Kidney (tissue), 13 donors: ENCODE measurements at regions not wholly inside any gene's neighbourhood (a gene's known extent, or its start where the extent isn't known, plus 50 kb on each side); places are given as distances from the start of the nearest gene placed in this dataset.

Source experiments
- DNase-seq, 5 donors: peaks; one replicate each; pipeline ENCODE4 v3.0.0-alpha.2; 2013 to 2020
- FAIRE-seq: peaks from 2 replicates; lab custom pipeline; 2012; peaks lifted over from hg19 to GRCh38; lab: Jason Lieb, UNC
- H3K27ac ChIP-seq, 2 donors: one replicate each; pipeline ENCODE4 v1.7.0; 2013; ENCODE audit warnings: low read depth in 2 of 2, low read length in 2 of 2, inconsistent platforms in 1 of 2
- H3K27me3 ChIP-seq: one replicate; pipeline ENCODE4 v1.7.1; 2013; ENCODE audit warnings: low read length, inconsistent platforms; ENCODE audit not compliant: control insufficient read depth, insufficient read depth
- H3K36me3 ChIP-seq, 3 donors: one replicate each; pipeline versions ENCODE4 v1.7.0 to v1.7.1; 2013; ENCODE audit warnings: low read length in 3 of 3, control low read depth in 1 of 3, inconsistent platforms in 1 of 3; ENCODE audit not compliant: insufficient read depth in 3 of 3, control insufficient read depth in 2 of 3
- H3K4me1 ChIP-seq, 3 donors: one replicate each; pipeline versions ENCODE4 v1.7.0 to v1.7.1; 2013; ENCODE audit warnings: low read length in 3 of 3, inconsistent platforms in 1 of 3, low read depth in 1 of 3; ENCODE audit not compliant: control insufficient read depth in 2 of 3, insufficient read depth in 2 of 3
- H3K4me3 ChIP-seq, 3 donors: one replicate each; pipeline versions ENCODE4 v1.7.0 to v1.8.1; 2013; ENCODE audit warnings: low read length in 3 of 3, control low read depth in 1 of 3, inconsistent platforms in 1 of 3
- H3K9ac ChIP-seq, 3 donors: one replicate each; pipeline versions ENCODE4 v1.7.0 to v1.7.1; 2013; ENCODE audit warnings: low read length in 3 of 3, control low read depth in 1 of 3, inconsistent platforms in 1 of 3
- H3K9me3 ChIP-seq, 3 donors: one replicate each; pipeline versions ENCODE4 v1.7.0 to v1.7.1; 2013; ENCODE audit warnings: low read length in 3 of 3, control low read depth in 1 of 3, inconsistent platforms in 1 of 3; ENCODE audit not compliant: control insufficient read depth in 2 of 3, insufficient read depth in 1 of 3
- intact Hi-C: fragments of 100-400 bp; cut with DNase I; formaldehyde crosslinking; loops from one replicate; pipeline ENCODE4 v1.11.1; 2022
- TF ChIP-seq, protein P1 (sequence below): IDR thresholded peaks from 3 replicates; pipeline ENCODE4 v1.5.1; 2012; ENCODE audit warnings: mild to moderate bottlenecking, moderate library complexity, borderline replicate concordance; ENCODE audit not compliant: insufficient read depth; ENCODE audit errors: extremely low read depth
- donor health status: control.
- donor health status: control.
- donor health status: control.
- donor health status: control.
- donor health status: control.
- donor health status: DM: yes; HTN: yes; CAD: no.
- donor health status: Normal renal cell carcinoma (clear cell type).

DNA sequence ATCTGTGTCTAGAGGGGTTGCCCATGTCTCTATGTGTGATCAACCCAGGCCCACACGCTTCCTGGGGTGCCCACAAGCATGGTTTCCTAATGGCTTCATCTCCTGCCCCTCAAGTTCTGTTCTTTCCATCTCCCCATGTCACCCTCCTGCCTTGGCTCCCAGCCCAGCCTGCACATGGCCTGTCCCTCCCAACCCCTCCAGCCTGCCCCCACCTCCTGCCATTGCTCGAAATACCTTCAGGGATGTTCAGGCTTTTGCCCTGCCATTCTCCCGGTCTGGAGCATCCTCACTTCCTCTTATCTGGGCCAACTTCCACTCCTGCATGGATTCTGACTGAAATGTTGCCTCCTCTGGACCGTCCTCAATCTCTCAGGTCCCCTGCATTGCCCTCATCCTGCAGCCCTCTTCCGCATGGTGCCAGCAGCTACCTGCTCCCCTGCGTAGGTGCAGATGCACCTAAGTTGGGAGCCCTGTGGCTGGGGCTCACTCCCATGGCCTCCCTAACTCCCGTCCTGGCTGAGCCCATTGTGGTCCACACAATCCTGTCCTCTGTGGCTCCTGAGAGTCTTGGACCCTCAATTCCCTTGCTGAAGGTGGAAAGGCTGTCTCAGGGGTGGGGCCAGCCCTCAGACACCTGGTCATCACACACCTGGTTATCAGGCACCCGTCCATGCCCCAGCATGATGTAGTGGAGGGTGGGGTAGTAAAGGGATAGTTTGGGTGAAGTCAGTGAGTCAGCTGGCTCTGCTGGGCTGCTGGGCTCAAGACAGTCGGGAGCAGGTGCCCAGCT lies 152.1 kb downstream of the URI1 start:
- FAIRE-seq (no peak), DNase-seq (peak in 1 of 5 donors; percentile 55)
- H3K4me3 ChIP-seq, result no peak overlapping the region
- H3K4me1 ChIP-seq, result no peaks in the 10 kb centered on the region
- H3K27ac ChIP-seq, result no peak overlapping the region
- no peaks in the 10 kb centered on the region for H3K36me3 ChIP-seq
- no peak overlapping the region for H3K9ac ChIP-seq
- intact Hi-C loops, result no loop called here
- no peaks in the 10 kb centered on the region for H3K27me3 ChIP-seq
- no peaks in the 10 kb centered on the region for H3K9me3 ChIP-seq
- TF ChIP-seq, protein P1, sequence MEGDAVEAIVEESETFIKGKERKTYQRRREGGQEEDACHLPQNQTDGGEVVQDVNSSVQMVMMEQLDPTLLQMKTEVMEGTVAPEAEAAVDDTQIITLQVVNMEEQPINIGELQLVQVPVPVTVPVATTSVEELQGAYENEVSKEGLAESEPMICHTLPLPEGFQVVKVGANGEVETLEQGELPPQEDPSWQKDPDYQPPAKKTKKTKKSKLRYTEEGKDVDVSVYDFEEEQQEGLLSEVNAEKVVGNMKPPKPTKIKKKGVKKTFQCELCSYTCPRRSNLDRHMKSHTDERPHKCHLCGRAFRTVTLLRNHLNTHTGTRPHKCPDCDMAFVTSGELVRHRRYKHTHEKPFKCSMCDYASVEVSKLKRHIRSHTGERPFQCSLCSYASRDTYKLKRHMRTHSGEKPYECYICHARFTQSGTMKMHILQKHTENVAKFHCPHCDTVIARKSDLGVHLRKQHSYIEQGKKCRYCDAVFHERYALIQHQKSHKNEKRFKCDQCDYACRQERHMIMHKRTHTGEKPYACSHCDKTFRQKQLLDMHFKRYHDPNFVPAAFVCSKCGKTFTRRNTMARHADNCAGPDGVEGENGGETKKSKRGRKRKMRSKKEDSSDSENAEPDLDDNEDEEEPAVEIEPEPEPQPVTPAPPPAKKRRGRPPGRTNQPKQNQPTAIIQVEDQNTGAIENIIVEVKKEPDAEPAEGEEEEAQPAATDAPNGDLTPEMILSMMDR, result no peak

DNA sequence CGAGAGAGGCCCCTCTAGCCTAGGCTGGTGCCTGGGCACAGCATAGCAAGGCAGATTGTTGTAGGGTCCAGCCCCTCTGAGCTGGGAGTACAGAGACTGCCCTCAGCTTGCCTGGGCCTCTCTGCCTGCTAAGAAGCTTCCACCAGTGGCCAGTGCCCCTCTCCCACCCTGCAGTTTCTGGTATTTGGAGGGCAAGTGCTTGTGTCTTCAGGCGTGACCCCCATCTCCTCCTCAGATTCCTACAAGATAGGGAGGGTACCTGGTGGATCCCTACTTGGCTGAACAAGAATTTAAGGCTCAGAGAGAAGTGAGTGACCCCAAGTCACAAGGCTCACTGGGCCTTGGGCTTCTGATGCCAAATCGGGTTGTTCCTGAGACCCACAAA lies 152.7 kb downstream of the URI1 start:
- Histone ChIP-seq H3K27ac (no peak overlapping the region), H3K36me3 (no peaks in the 10 kb centered on the region), H3K9ac (no peak overlapping the region), H3K4me1 (no peaks in the 10 kb centered on the region), H3K4me3 (no peak overlapping the region), H3K27me3 (no peaks in the 10 kb centered on the region), H3K9me3 (no peaks in the 10 kb centered on the region)
- DNase-seq (peak in 3 of 5 donors; percentile 54 to 66 (median 61)), FAIRE-seq (no peak)
- intact Hi-C loops, result no loop called here
- TF ChIP-seq, protein P1, result no peak

GRCh38 chr19:30095171-30095570 lies 153.1 kb downstream of the URI1 start:
- Histone ChIP-seq H3K27ac (no peak overlapping the region), H3K9me3 (no peaks in the 10 kb centered on the region), H3K4me1 (no peaks in the 10 kb centered on the region), H3K36me3 (no peaks in the 10 kb centered on the region), H3K27me3 (no peaks in the 10 kb centered on the region), H3K9ac (no peak overlapping the region), H3K4me3 (no peak overlapping the region)
- DNase-seq, result peak in 1 of 5 donors; percentile 41
- TF ChIP-seq, protein P1, result no peak
- intact Hi-C loops, result no loop called here
- no peak for FAIRE-seq
